ENCODE measurements at regions not wholly inside any gene's neighbourhood (a gene's known extent, or its start where the extent isn't known, plus 50 kb on each side); places are given as distances from the start of the nearest gene placed in this dataset.
A peak's percentile ranks its signal among the peaks of the same experiment; 100 is the strongest.
"Not testable (repeated sequence)": the region's sequence is repeated elsewhere in the genome, so short reads cannot be mapped to it uniquely, and the experiment has no call there.

- DNase-seq: no peak
These were observed 73.9 kb downstream of the LSM3 start for GRCh38 chr3:14252321-14253021.

GRCh38 chr3:14253022-14253706 is 74.5 kb downstream of the LSM3 start:
- no peak for DNase-seq

GRCh38 chr3:14253707-14254382 is 75.2 kb downstream of the LSM3 start:
- no peak for DNase-seq

GRCh38 chr3:14254812-14255702 is 76.4 kb downstream of the LSM3 start:
- no peak for DNase-seq

GRCh38 chr3:14256046-14256445 is 77.4 kb downstream of the LSM3 start:
- no peak for DNase-seq

GRCh38 chr3:14256561-14257342 is 78.1 kb downstream of the LSM3 start:
- DNase-seq: no peak

GRCh38 chr3:14258906-14259904 is 80.6 kb downstream of the LSM3 start:
- no peak for DNase-seq

GRCh38 chr3:14260463-14260862 is 81.8 kb downstream of the LSM3 start:
- DNase-seq: no peak

- peak; percentile 67 for DNase-seq
These were observed 82.6 kb downstream of the LSM3 start for GRCh38 chr3:14261229-14261628.

- no peak for DNase-seq
These were observed 83.6 kb downstream of the LSM3 start for GRCh38 chr3:14262212-14262611.

- DNase-seq: no peak
These were observed 84.2 kb downstream of the LSM3 start for GRCh38 chr3:14262867-14263266.

GRCh38 chr3:14263317-14264005 is 84.8 kb downstream of the LSM3 start:
- DNase-seq: no peak

- no peak for DNase-seq
These were observed 86.8 kb downstream of the LSM3 start for GRCh38 chr3:14265246-14265962.

GRCh38 chr3:14266361-14266760 is 87.7 kb downstream of the LSM3 start:
- no peak for DNase-seq

GRCh38 chr3:14267976-14268375 is 89.4 kb downstream of the LSM3 start:
- no peak for DNase-seq

- no peak for DNase-seq
These were observed 90.3 kb downstream of the LSM3 start for GRCh38 chr3:14268897-14269296.

- DNase-seq: not testable (repeated sequence)
These were observed 93.7 kb downstream of the LSM3 start for GRCh38 chr3:14272041-14272958.

- DNase-seq: not testable (repeated sequence)
These were observed 94.4 kb downstream of the LSM3 start for GRCh38 chr3:14272959-14273560.

Measured in inflammatory macrophage treated with lipopolysaccharide for 4 hours (primary cell).